ENCODE measurements at regions not wholly inside any gene's neighbourhood (a gene's known extent, or its start where the extent isn't known, plus 50 kb on each side); places are given as distances from the start of the nearest gene placed in this dataset.

DNA sequence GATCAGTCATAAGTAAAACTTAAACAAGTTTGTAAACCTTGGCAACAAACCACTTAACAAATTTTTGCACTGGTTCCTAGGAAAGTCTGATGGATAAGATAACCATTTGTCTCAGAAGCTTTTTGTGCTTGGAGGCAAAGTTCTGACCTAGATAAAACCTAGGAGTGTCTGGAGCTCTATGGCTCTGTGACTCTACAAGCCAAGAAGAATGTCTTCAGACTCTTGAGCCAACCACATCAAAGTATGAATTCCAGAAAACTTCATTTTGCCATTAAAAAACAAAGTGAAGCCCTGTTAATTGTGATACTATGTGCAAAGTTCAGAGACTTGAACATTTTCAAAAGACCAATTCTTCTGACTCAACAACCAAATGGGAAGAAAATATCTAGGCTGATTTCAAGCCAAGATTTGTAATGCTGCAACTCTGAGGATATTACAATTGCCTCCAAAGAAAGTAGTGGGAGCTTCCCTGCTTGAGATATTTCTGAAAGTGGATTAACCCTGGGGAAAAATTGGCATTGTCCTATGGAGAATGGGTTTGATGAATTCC lies 158.1 kb upstream of the FOXQ1 start:
- TF ChIP-seq CTCF (IDR thresholded peaks at IDR 0.05) (no peak), POLR2A (IDR thresholded peaks at IDR 0.05) (no peak), EP300 (IDR thresholded peaks at IDR 0.05) (no peak)

Measured in tibial nerve (tissue), 4 donors.